ENCODE measurements at regions not wholly inside any gene's neighbourhood (a gene's known extent, or its start where the extent isn't known, plus 50 kb on each side); places are given as distances from the start of the nearest gene placed in this dataset.

GRCh38 chr4:129323658-129324057 is 227.7 kb downstream of the C4orf33 start:
- Histone ChIP-seq H3K4me1 (ENCODE audit: control insufficient read depth in 2 of 2, insufficient read depth in 2 of 2, low read length in 2 of 2) (no peaks in the 10 kb centered on the region), H3K36me3 (replicated peaks in 1 of 2; ENCODE audit: control extremely low read depth in 1 of 2, control insufficient read depth in 1 of 2, extremely low read depth in 1 of 2, insufficient read depth in 2 of 2, low read length in 1 of 2) (no peaks in the 10 kb centered on the region), H3K27ac (ENCODE audit: low read length in 2 of 2) (no peak overlapping the region), H3K9ac (ENCODE audit: low read length) (no peak overlapping the region), H2AFZ (ENCODE audit: insufficient read depth, low read depth, low read length, poor library complexity, severe bottlenecking) (no peak overlapping the region), H3K79me2 (ENCODE audit: control insufficient read depth, insufficient read depth, low read length) (no peaks in the 10 kb centered on the region), H3K4me3 (ENCODE audit: control extremely low read depth in 1 of 5, extremely low read depth in 1 of 5, insufficient read depth in 1 of 5, low read depth in 2 of 5, low read length in 4 of 5) (no peak overlapping the region), H3K9me3 (ENCODE audit: control extremely low read depth in 1 of 3, control insufficient read depth in 2 of 3, insufficient read depth in 1 of 3, low read length in 2 of 3) (no peaks in the 10 kb centered on the region), H3K4me2 (replicated peaks; ENCODE audit: low read depth, low read length, poor library complexity, severe bottlenecking) (no peak overlapping the region), H4K20me1 (ENCODE audit: control insufficient read depth, insufficient read depth, low read length, poor library complexity, severe bottlenecking) (no peaks in the 10 kb centered on the region), H3K27me3 (replicated peaks in 1 of 4; ENCODE audit: control extremely low read depth in 1 of 4, control insufficient read depth in 3 of 4, insufficient read depth in 4 of 4, low read length in 3 of 4) (no peaks in the 10 kb centered on the region)
- no peak overlapping the region for H3K27ac Mint-ChIP-seq
- ChIA-PET POLR2A (no interaction called here), CTCF (no interaction called here)
- DNase-seq = no peak
- no peak overlapping the region for H3K4me3 Mint-ChIP-seq
- WGBS (ENCODE audit: insufficient coverage) = 100% methylated on average over 2 of the region's 4 CpGs
- no peak for ATAC-seq (ENCODE audit: low read depth)
- no peaks in the 10 kb centered on the region for H3K9me3 Mint-ChIP-seq (ENCODE audit: insufficient read depth)
- peaks cover 3% of the 10 kb centered on the region for H3K4me1 Mint-ChIP-seq
- H3K27me3 Mint-ChIP-seq = peaks cover 16% of the 10 kb centered on the region
- intact Hi-C loops (cut with micrococcal nuclease) = no loop called here
- TF ChIP-seq EZH2 (IDR thresholded peaks at IDR 0.05; ENCODE audit: borderline replicate concordance, insufficient read depth, low read depth, low read length, poor library complexity, severe bottlenecking) (no peak), CTCF (IDR thresholded peaks at IDR 0.05) (no peak)

GRCh38 chr4:129326571-129327460 is 230.9 kb downstream of the C4orf33 start:
- Mint-ChIP-seq H3K27ac (no peak overlapping the region), H3K27me3 (peaks cover 16% of the 10 kb centered on the region), H3K4me3 (no peak overlapping the region), H3K4me1 (peaks cover 3% of the 10 kb centered on the region), H3K9me3 (ENCODE audit: insufficient read depth) (peaks cover 6% of the 10 kb centered on the region)
- Histone ChIP-seq H3K27me3 (replicated peaks in 1 of 4; ENCODE audit: control extremely low read depth in 1 of 4, control insufficient read depth in 3 of 4, insufficient read depth in 4 of 4, low read length in 3 of 4) (no peaks in the 10 kb centered on the region), H3K4me1 (ENCODE audit: control insufficient read depth in 2 of 2, insufficient read depth in 2 of 2, low read length in 2 of 2) (no peaks in the 10 kb centered on the region), H3K27ac (ENCODE audit: low read length in 2 of 2) (no peak overlapping the region), H3K9me3 (ENCODE audit: control extremely low read depth in 1 of 3, control insufficient read depth in 2 of 3, insufficient read depth in 1 of 3, low read length in 2 of 3) (no peaks in the 10 kb centered on the region), H4K20me1 (ENCODE audit: control insufficient read depth, insufficient read depth, low read length, poor library complexity, severe bottlenecking) (no peaks in the 10 kb centered on the region), H3K4me2 (replicated peaks; ENCODE audit: low read depth, low read length, poor library complexity, severe bottlenecking) (no peak overlapping the region), H3K4me3 (ENCODE audit: control extremely low read depth in 1 of 5, extremely low read depth in 1 of 5, insufficient read depth in 1 of 5, low read depth in 2 of 5, low read length in 4 of 5) (no peak overlapping the region), H2AFZ (ENCODE audit: insufficient read depth, low read depth, low read length, poor library complexity, severe bottlenecking) (no peak overlapping the region), H3K79me2 (ENCODE audit: control insufficient read depth, insufficient read depth, low read length) (no peaks in the 10 kb centered on the region), H3K36me3 (replicated peaks in 1 of 2; ENCODE audit: control extremely low read depth in 1 of 2, control insufficient read depth in 1 of 2, extremely low read depth in 1 of 2, insufficient read depth in 2 of 2, low read length in 1 of 2) (no peaks in the 10 kb centered on the region), H3K9ac (ENCODE audit: low read length) (no peak overlapping the region)
- ChIA-PET POLR2A (no interaction called here), CTCF (no interaction called here)
- ATAC-seq (ENCODE audit: low read depth) = no peak
- no peak for DNase-seq
- intact Hi-C loops (cut with micrococcal nuclease) = no loop called here
- WGBS (ENCODE audit: insufficient coverage) = 51% methylated on average over 4 of the region's 7 CpGs
- TF ChIP-seq CTCF (IDR thresholded peaks at IDR 0.05) (no peak), EZH2 (IDR thresholded peaks at IDR 0.05; ENCODE audit: borderline replicate concordance, insufficient read depth, low read depth, low read length, poor library complexity, severe bottlenecking) (no peak)

All from B cell (primary cell).